ENCODE measurements at regions not wholly inside any gene's neighbourhood (a gene's known extent, or its start where the extent isn't known, plus 50 kb on each side); places are given as distances from the start of the nearest gene placed in this dataset.
"Not testable (repeated sequence)": the region's sequence is repeated elsewhere in the genome, so short reads cannot be mapped to it uniquely, and the experiment has no call there.

- no peak for DNase-seq
These were observed 617.0 kb downstream of the MID1IP1 start for GRCh38 chrX:39418254-39418704.

- DNase-seq, result no peak
These were observed 617.7 kb downstream of the MID1IP1 start for GRCh38 chrX:39418731-39419638.

GRCh38 chrX:39421006-39421405 lies 619.7 kb downstream of the MID1IP1 start:
- no peak for DNase-seq

- DNase-seq, result no peak
These were observed 624.0 kb downstream of the MID1IP1 start for GRCh38 chrX:39425124-39425806.

- DNase-seq, result no peak
These were observed 624.8 kb downstream of the MID1IP1 start for GRCh38 chrX:39426101-39426500.

GRCh38 chrX:39427492-39427891 lies 626.2 kb downstream of the MID1IP1 start:
- DNase-seq, result no peak

GRCh38 chrX:39427906-39428305 lies 626.6 kb downstream of the MID1IP1 start:
- no peak for DNase-seq

GRCh38 chrX:39430551-39430950 lies 629.3 kb downstream of the MID1IP1 start:
- DNase-seq, result no peak

GRCh38 chrX:39431893-39432292 lies 630.6 kb downstream of the MID1IP1 start:
- no peak for DNase-seq

GRCh38 chrX:39434671-39435070 lies 633.4 kb downstream of the MID1IP1 start:
- DNase-seq, result not testable (repeated sequence)

- not testable (repeated sequence) for DNase-seq
These were observed 635.3 kb downstream of the MID1IP1 start for GRCh38 chrX:39436538-39436937.

GRCh38 chrX:39437670-39438441 lies 636.6 kb downstream of the MID1IP1 start:
- no peak for DNase-seq

- DNase-seq, result no peak
These were observed 637.6 kb downstream of the MID1IP1 start for GRCh38 chrX:39438603-39439602.

GRCh38 chrX:39439906-39440798 lies 638.9 kb downstream of the MID1IP1 start:
- DNase-seq, result no peak

GRCh38 chrX:39440799-39441284 lies 639.6 kb downstream of the MID1IP1 start:
- no peak for DNase-seq

- no peak for DNase-seq
These were observed 641.1 kb downstream of the MID1IP1 start for GRCh38 chrX:39442332-39442731.

- no peak for DNase-seq
These were observed 642.0 kb downstream of the MID1IP1 start for GRCh38 chrX:39443240-39443639.

- DNase-seq, result no peak
These were observed 644.1 kb downstream of the MID1IP1 start for GRCh38 chrX:39445336-39445735.

GRCh38 chrX:39449352-39449751 lies 648.1 kb downstream of the MID1IP1 start:
- DNase-seq, result no peak

GRCh38 chrX:39450234-39450977 lies 647.4 kb downstream of the BCOR start:
- DNase-seq, result no peak

Data from hippocampal formation (tissue), 2 donors.